Spinal cord (tissue), 9 donors: ENCODE measurements at regions not wholly inside any gene's neighbourhood (a gene's known extent, or its start where the extent isn't known, plus 50 kb on each side); places are given as distances from the start of the nearest gene placed in this dataset.

Experiments
- DNase-seq, 6 donors: peaks; one replicate each; pipeline versions ENCODE4 v3.0.0 to v3.0.0-alpha.2; 2013 to 2015; ENCODE audit warnings: low spot score in 6 of 6, low read depth in 4 of 6
- H3K27ac ChIP-seq: one replicate; pipeline ENCODE4 v1.5.1; 2013; ENCODE audit warnings: low read depth, low read length, control low read depth
- H3K27me3 ChIP-seq: one replicate; pipeline ENCODE4 v1.6.1; 2013; ENCODE audit warnings: low read length; ENCODE audit not compliant: control insufficient read depth, insufficient read depth
- H3K36me3 ChIP-seq: one replicate; pipeline ENCODE4 v1.6.1; 2013; ENCODE audit warnings: low read length; ENCODE audit not compliant: control insufficient read depth, insufficient read depth
- H3K4me1 ChIP-seq: one replicate; pipeline ENCODE4 v1.6.1; 2013; ENCODE audit warnings: low read length; ENCODE audit not compliant: control insufficient read depth, insufficient read depth
- H3K4me3 ChIP-seq: one replicate; pipeline ENCODE4 v1.5.1; 2013; ENCODE audit warnings: low read depth, low read length, control low read depth
- H3K9me3 ChIP-seq: one replicate; pipeline ENCODE4 v1.6.1; 2013; ENCODE audit warnings: low read length; ENCODE audit not compliant: control insufficient read depth, insufficient read depth
- WGBS: methylation state at CpG from one replicate; pipeline ENCODE4 v1.1.5; 2013; ENCODE audit warnings: missing lambda C conversion rate; ENCODE audit not compliant: insufficient coverage; 5-methylcytosine and 5-hydroxymethylcytosine counted together
- donor health status: healthy.

DNA sequence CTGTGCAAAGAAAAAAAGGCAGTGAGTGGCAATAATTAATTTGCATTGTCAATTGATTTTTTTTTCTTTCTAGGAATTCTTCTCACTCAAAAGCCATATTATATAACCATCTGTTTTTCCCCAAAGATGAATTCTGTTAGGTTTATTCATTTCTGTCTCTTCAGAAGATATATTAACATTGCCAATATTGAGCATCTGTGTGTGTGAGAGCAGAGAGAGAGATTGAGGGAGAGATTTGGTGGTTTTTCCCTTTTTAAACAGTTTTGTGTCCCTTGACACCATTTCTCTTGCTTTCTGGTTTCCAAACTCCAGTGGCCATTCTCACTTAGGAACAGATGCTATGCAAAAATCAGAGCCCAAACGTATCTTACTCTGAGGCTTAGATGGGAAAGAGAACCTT lies 112.5 kb downstream of the LACC1 start:
- Histone ChIP-seq H3K4me3 (no peak overlapping the region), H3K27me3 (no peaks in the 10 kb centered on the region), H3K4me1 (peaks cover 4% of the 10 kb centered on the region), H3K9me3 (no peaks in the 10 kb centered on the region), H3K36me3 (no peaks in the 10 kb centered on the region), H3K27ac (no peak overlapping the region)
- 100% methylated on average over 1 of the region's 1 CpG for WGBS
- peak in 2 of 6 donors; percentile 38 to 87 for DNase-seq

DNA sequence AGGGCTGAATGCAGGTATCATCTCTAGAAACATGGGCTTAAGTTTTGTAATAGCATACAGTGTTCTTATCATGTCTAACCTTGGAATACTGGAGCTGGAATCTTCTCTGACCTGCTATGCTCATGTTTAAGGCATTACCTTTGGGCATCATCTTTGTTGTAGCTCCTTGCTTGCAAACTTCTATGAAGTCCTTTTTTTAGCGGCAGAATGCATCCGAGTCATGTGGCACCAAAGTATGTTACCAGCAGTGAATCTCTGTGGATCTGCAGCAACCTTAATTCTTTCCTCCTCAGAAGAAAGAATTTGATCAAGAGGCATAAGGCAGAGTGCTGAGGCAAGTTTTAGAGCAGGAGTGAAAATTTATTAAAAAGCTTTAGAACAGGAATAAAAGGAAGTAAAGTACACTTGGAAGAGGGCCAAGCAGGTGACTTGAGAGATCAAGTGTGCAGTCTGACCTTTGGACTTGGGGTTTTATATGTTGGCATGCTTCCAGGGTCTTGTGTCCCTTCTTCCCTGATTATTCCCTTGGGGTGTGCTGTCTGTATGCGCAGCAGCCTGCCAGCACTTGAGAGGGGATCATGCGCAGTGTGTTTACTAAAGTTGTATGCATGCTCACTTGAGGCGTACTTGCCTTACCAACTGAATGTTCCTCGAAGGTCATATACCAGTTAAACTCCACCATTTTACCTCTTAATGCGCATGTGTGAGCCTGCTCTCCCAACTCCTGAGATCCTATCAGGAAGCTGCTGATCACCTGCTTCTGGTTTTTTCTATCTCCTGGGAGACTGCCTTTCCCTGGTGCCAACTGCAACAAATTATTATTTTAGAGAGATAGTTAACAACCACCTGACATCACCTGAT lies 115.5 kb downstream of the LACC1 start:
- H3K27me3 ChIP-seq, result no peaks in the 10 kb centered on the region
- DNase-seq, result no peak
- WGBS, result 100% methylated on average over 3 of the region's 7 CpGs

GRCh38 chr13:43996221-43996620 lies 116.5 kb downstream of the LACC1 start:
- no peak overlapping the region for H3K4me3 ChIP-seq
- 71% methylated on average over 1 of the region's 1 CpG for WGBS
- H3K27ac ChIP-seq, result no peak overlapping the region
- H3K27me3 ChIP-seq, result no peaks in the 10 kb centered on the region
- H3K36me3 ChIP-seq, result no peaks in the 10 kb centered on the region
- H3K4me1 ChIP-seq, result peaks cover 4% of the 10 kb centered on the region
- DNase-seq, result peak in 1 of 6 donors; percentile 54
- no peaks in the 10 kb centered on the region for H3K9me3 ChIP-seq

More for the DNA sequence above, 115.5 kb downstream of the LACC1 start:
- Histone ChIP-seq H3K9me3 (no peaks in the 10 kb centered on the region), H3K4me1 (peaks cover 4% of the 10 kb centered on the region), H3K4me3 (no peak overlapping the region), H3K27ac (no peak overlapping the region), H3K36me3 (no peaks in the 10 kb centered on the region)

DNA sequence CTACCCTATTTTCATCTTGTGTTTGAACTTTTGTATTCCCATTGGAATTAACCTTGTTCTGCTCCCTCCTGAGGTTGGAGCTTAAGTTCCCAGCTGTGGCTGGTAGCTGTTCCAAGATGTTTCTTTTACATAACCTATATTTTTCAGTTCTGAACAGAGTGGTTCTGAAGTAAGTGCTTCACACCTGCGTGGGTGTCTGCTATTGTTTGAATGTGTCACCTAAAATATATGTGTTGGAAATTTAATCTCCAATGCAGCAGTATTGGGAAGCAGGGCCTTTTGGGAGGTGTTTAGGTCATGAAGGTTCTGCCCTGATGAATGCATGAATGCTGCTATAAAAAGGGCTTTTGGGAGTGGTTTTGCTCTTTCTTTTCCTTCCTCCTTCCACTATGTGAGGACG lies 123.8 kb downstream of the LACC1 start:
- DNase-seq, result no peak
- peaks cover 6% of the 10 kb centered on the region for H3K9me3 ChIP-seq
- no peak overlapping the region for H3K4me3 ChIP-seq
- H3K27me3 ChIP-seq, result no peaks in the 10 kb centered on the region
- H3K4me1 ChIP-seq, result peaks cover 3% of the 10 kb centered on the region
- H3K27ac ChIP-seq, result no peak overlapping the region
- H3K36me3 ChIP-seq, result no peaks in the 10 kb centered on the region
- 90% methylated on average over 2 of the region's 2 CpGs for WGBS

- H3K9me3 ChIP-seq, result peaks cover 6% of the 10 kb centered on the region
- 88% methylated on average over 2 of the region's 3 CpGs for WGBS
Measured at GRCh38 chr13:44004878-44005277, 125.2 kb downstream of the LACC1 start.

GRCh38 chr13:44007451-44007850 lies 127.7 kb downstream of the LACC1 start:
- Histone ChIP-seq H3K4me3 (no peak overlapping the region), H3K9me3 (peaks cover 6% of the 10 kb centered on the region), H3K27me3 (no peaks in the 10 kb centered on the region), H3K36me3 (no peaks in the 10 kb centered on the region), H3K4me1 (peaks cover 3% of the 10 kb centered on the region), H3K27ac (no peak overlapping the region)
- no peak for DNase-seq
- WGBS, result no CpG with 5 or more reads among the region's 1 CpG

More at GRCh38 chr13:44004878-44005277, 125.2 kb downstream of the LACC1 start:
- H3K27ac ChIP-seq, result no peak overlapping the region
- no peak overlapping the region for H3K4me3 ChIP-seq
- peaks cover 3% of the 10 kb centered on the region for H3K4me1 ChIP-seq
- no peaks in the 10 kb centered on the region for H3K27me3 ChIP-seq
- no peak for DNase-seq
- H3K36me3 ChIP-seq, result no peaks in the 10 kb centered on the region

- Histone ChIP-seq H3K9me3 (peaks cover 6% of the 10 kb centered on the region), H3K36me3 (no peaks in the 10 kb centered on the region), H3K27me3 (no peaks in the 10 kb centered on the region), H3K4me3 (no peak overlapping the region), H3K4me1 (peaks cover 4% of the 10 kb centered on the region), H3K27ac (no peak overlapping the region)
- WGBS, result 100% methylated on average over 1 of the region's 2 CpGs
- DNase-seq, result no peak
Measured at GRCh38 chr13:44011036-44011435, 131.3 kb downstream of the LACC1 start.

GRCh38 chr13:44012910-44013757 lies 133.4 kb downstream of the LACC1 start:
- H3K27me3 ChIP-seq, result no peaks in the 10 kb centered on the region
- no peaks in the 10 kb centered on the region for H3K36me3 ChIP-seq
- H3K27ac ChIP-seq, result no peak overlapping the region
- no peak overlapping the region for H3K4me3 ChIP-seq
- peaks cover 4% of the 10 kb centered on the region for H3K4me1 ChIP-seq
- H3K9me3 ChIP-seq, result no peaks in the 10 kb centered on the region
- 70% methylated on average over 2 of the region's 8 CpGs for WGBS
- DNase-seq, result peak in 1 of 6 donors; percentile 26

- Histone ChIP-seq H3K27ac (no peak overlapping the region), H3K4me1 (peaks cover 4% of the 10 kb centered on the region), H3K4me3 (no peak overlapping the region), H3K27me3 (no peaks in the 10 kb centered on the region), H3K9me3 (no peaks in the 10 kb centered on the region), H3K36me3 (no peaks in the 10 kb centered on the region)
- peak in 2 of 6 donors; percentile 44 to 45 for DNase-seq
- 35% methylated on average over 2 of the region's 4 CpGs for WGBS
Measured at GRCh38 chr13:44013758-44014291, 134.1 kb downstream of the LACC1 start.
